Loucy (cell line): ENCODE measurements at regions not wholly inside any gene's neighbourhood (a gene's known extent, or its start where the extent isn't known, plus 50 kb on each side); places are given as distances from the start of the nearest gene placed in this dataset.

Source experiments
- H2AFZ ChIP-seq: fragments of 200-600 bp; sonication (generic); 2 replicates; pipeline ENCODE4 v1.6.0; 2016; ENCODE audit warnings: antibody characterized with exemption, mild to moderate bottlenecking, low read length, moderate library complexity
- H3F3A ChIP-seq: fragments of 200-600 bp; 2 replicates; pipeline ENCODE4 v1.6.0; 2016; ENCODE audit warnings: antibody characterized with exemption, low read depth, mild to moderate bottlenecking
- H3K27me3 ChIP-seq: fragments of 200-600 bp; sonication (generic); 2 replicates; pipeline ENCODE4 v1.6.1; 2014; ENCODE audit warnings: low read length, mild to moderate bottlenecking; ENCODE audit not compliant: insufficient read depth, poor library complexity, severe bottlenecking
- H3K36me3 ChIP-seq: fragments of 200-600 bp; sonication (generic); 2 replicates; pipeline ENCODE4 v1.6.1; 2016; ENCODE audit warnings: low read length; ENCODE audit not compliant: insufficient read depth
- H3K4me1 ChIP-seq: fragments of 200-600 bp; sonication (generic); 2 replicates; pipeline ENCODE4 v1.5.1; 2014; ENCODE audit warnings: low read length, mild to moderate bottlenecking; ENCODE audit not compliant: insufficient read depth, poor library complexity, severe bottlenecking
- H3K4me2 ChIP-seq: fragments of 200-600 bp; sonication (generic); 2 replicates; pipeline ENCODE4 v1.6.0; 2014; ENCODE audit warnings: antibody characterized with exemption, low read length, low read depth, mild to moderate bottlenecking; ENCODE audit not compliant: poor library complexity, severe bottlenecking
- H3K4me3 ChIP-seq: fragments of 200-600 bp; sonication (generic); 2 replicates; pipeline ENCODE4 v1.5.1; 2014; ENCODE audit warnings: low read length, mild to moderate bottlenecking, mixed read lengths; ENCODE audit not compliant: poor library complexity, severe bottlenecking
- H3K79me2 ChIP-seq: fragments of 200-600 bp; sonication (generic); 2 replicates; pipeline ENCODE4 v1.6.1; 2014; ENCODE audit warnings: low read length; ENCODE audit not compliant: insufficient read depth
- H3K9ac ChIP-seq: fragments of 200-600 bp; sonication (generic); 2 replicates; pipeline ENCODE4 v1.6.0; 2014; ENCODE audit warnings: mild to moderate bottlenecking, low read depth, low read length, moderate library complexity; ENCODE audit not compliant: poor library complexity, severe bottlenecking
- H3K9me2 ChIP-seq: fragments of 200-600 bp; sonication (generic); replicated peaks from 2 replicates; pipeline ENCODE4 v1.6.1; 2016; ENCODE audit warnings: low read depth, low read length, mixed read lengths
- H3K9me3 ChIP-seq: fragments of 200-600 bp; sonication (generic); 2 replicates; pipeline ENCODE4 v1.6.1; 2014; ENCODE audit warnings: mild to moderate bottlenecking, antibody characterized with exemption, low read length, low read depth; ENCODE audit not compliant: insufficient read depth
- H4K20me1 ChIP-seq: fragments of 200-600 bp; sonication (generic); 2 replicates; pipeline ENCODE4 v1.6.0; 2014; ENCODE audit warnings: antibody characterized with exemption, low read length, mild to moderate bottlenecking; ENCODE audit not compliant: insufficient read depth, poor library complexity, severe bottlenecking
- CTCF ChIP-seq: fragments of 200-600 bp; sonication (generic); conservative IDR thresholded peaks from 2 replicates; pipeline ENCODE4 v1.5.1; 2014; ENCODE audit warnings: mild to moderate bottlenecking, antibody characterized with exemption, low read length
- EZH2phosphoT487 ChIP-seq: fragments of 200-600 bp; IDR thresholded peaks from 2 replicates; pipeline ENCODE4 v1.6.1; 2018; ENCODE audit warnings: antibody characterized with exemption, mild to moderate bottlenecking, moderate library complexity, borderline replicate concordance

- no peaks in the 10 kb centered on the region for H4K20me1 ChIP-seq
- H3K36me3 ChIP-seq: no peaks in the 10 kb centered on the region
- H3K9ac ChIP-seq: no peak overlapping the region
- no peaks in the 10 kb centered on the region for H3K4me1 ChIP-seq
- H2AFZ ChIP-seq: no peak overlapping the region
- no peaks in the 10 kb centered on the region for H3F3A ChIP-seq
- H3K4me3 ChIP-seq: no peak overlapping the region
- no peaks in the 10 kb centered on the region for H3K27me3 ChIP-seq
- H3K9me3 ChIP-seq: no peaks in the 10 kb centered on the region
- no peaks in the 10 kb centered on the region for H3K9me2 ChIP-seq
- no peaks in the 10 kb centered on the region for H3K79me2 ChIP-seq
- H3K4me2 ChIP-seq: no peak overlapping the region
- TF ChIP-seq EZH2phosphoT487: no peak
- TF ChIP-seq CTCF: no peak
Measured at GRCh38 chr7:25788371-25788770, 363.6 kb upstream of the NFE2L3 start.

GRCh38 chr7:25788961-25789620 is 362.9 kb upstream of the NFE2L3 start:
- no peak overlapping the region for H3K4me2 ChIP-seq
- H3K36me3 ChIP-seq: no peaks in the 10 kb centered on the region
- no peak overlapping the region for H3K9ac ChIP-seq
- H3K27me3 ChIP-seq: no peaks in the 10 kb centered on the region
- no peaks in the 10 kb centered on the region for H3K9me3 ChIP-seq
- H3K9me2 ChIP-seq: no peaks in the 10 kb centered on the region
- no peak for TF ChIP-seq CTCF
- TF ChIP-seq EZH2phosphoT487: no peak
- no peaks in the 10 kb centered on the region for H3K4me1 ChIP-seq
- no peak overlapping the region for H3K4me3 ChIP-seq
- H3K79me2 ChIP-seq: no peaks in the 10 kb centered on the region
- no peak overlapping the region for H2AFZ ChIP-seq
- no peaks in the 10 kb centered on the region for H4K20me1 ChIP-seq
- no peaks in the 10 kb centered on the region for H3F3A ChIP-seq

GRCh38 chr7:25789701-25790640 is 362.0 kb upstream of the NFE2L3 start:
- H3K27me3 ChIP-seq: no peaks in the 10 kb centered on the region
- no peak for TF ChIP-seq EZH2phosphoT487
- TF ChIP-seq CTCF: no peak
- no peak overlapping the region for H2AFZ ChIP-seq
- H3K9me2 ChIP-seq: no peaks in the 10 kb centered on the region
- H3F3A ChIP-seq: no peaks in the 10 kb centered on the region
- no peaks in the 10 kb centered on the region for H4K20me1 ChIP-seq
- H3K36me3 ChIP-seq: no peaks in the 10 kb centered on the region
- no peaks in the 10 kb centered on the region for H3K9me3 ChIP-seq
- no peak overlapping the region for H3K9ac ChIP-seq
- H3K79me2 ChIP-seq: no peaks in the 10 kb centered on the region
- no peak overlapping the region for H3K4me3 ChIP-seq
- no peak overlapping the region for H3K4me2 ChIP-seq
- no peaks in the 10 kb centered on the region for H3K4me1 ChIP-seq
